GM18870 (cell line): ENCODE measurements at regions not wholly inside any gene's neighbourhood (a gene's known extent, or its start where the extent isn't known, plus 50 kb on each side); places are given as distances from the start of the nearest gene placed in this dataset.

Source experiments
- ATAC-seq: cut with Tn5 transposase; IDR thresholded peaks from one replicate; pipeline ENCODE4 v1.9.1; 2021; ENCODE audit warnings: moderate library complexity; ENCODE audit not compliant: unreplicated experiment

DNA sequence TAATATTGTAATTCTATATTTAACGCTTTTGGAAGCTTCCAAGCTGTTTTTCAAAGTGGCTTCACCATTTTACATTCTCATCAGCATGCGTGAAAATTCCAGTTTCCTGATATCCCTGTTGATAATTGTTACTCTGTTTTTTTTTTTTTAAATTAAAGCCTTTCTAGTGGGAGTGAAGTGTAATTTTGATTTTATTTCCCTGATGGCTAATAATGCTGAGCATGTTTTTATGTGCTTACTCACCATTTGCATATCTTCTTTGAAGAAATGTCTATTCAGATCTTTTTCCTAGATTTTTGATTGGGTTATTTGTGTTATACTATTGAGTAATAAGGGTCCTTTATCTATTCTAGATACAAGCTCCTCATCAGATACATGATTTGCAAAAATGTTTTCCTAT is 382.8 kb upstream of the HS6ST1 start:
- no peak for ATAC-seq

GRCh38 chr2:128702616-128703015 is 383.9 kb upstream of the HS6ST1 start:
- no peak for ATAC-seq

DNA sequence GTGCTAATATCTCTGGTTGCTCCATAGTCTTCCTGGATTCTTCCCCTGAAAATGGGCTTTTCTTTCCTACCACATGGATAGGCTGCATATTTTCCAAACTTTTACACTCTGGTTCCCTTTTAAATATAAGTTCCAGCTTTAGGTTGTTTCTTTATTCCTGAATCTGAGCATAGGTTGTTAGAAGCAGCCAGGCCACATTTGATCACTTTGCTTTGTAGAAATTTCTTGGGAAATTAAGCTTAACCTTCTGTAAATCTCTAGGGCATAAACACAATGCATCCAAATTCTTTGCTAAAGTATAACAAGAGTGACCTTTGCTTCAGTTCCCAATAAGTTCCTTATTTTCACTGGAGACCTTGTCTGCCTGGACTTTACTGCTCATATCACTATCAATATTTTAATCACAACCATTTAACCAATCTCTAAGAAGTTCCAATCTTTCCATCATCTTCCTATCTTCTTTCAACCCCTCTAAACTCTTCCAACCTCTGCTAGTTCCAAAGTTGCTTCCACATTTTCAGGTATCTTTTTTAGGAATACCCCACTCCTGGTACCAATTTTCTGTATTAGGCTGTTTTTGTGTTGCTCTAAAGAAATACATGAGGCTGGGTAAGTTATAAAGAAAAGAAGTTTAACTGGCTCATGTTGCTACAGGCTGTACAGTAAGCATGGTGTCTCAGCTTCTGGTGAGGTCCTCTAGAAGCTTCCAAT is 389.6 kb upstream of the HS6ST1 start:
- no peak for ATAC-seq

DNA sequence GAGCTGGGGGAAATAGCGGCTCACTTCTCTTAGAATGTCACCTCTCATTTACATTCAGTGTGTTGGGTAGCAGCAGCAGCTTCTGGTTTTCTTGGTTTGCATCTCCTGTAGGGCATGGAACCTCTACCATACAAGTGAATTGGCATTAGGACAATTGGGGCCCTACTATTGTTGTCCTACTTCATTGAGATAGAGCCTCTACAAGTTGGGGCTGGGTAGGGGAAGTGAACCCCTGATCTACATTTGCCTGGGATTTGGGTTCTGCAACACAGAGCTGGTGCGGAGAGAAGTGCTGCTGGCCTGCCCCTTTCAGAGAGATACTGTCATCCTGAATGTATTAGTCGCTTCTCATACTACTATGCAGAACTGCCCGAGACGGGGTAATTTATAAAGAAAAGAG is 391.6 kb upstream of the HS6ST1 start:
- ATAC-seq: no peak

- no peak for ATAC-seq
Measured at GRCh38 chr2:128710729-128711128, 392.1 kb upstream of the HS6ST1 start.

DNA sequence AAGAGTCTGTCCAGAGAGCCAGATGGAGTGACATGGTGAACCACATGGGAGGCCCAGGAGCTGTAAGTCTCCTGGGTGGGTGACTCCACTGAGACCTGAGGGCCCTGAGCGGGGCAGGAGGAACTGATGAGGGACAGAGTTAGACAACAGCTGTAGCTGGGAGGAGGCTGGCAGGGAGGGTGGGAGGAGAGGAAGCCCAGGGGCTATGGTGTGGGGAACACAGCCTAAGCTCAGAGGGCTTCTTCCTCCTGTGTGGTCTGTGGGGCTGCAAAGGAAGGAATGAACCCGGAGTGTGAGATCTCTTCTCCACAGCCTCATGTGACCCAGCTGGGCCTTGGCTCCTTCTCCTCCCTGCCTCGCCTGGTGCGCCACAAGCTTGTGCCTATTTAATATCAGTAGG is 395.6 kb upstream of the HS6ST1 start:
- ATAC-seq: no peak

GRCh38 chr2:128714851-128715312 is 396.2 kb upstream of the HS6ST1 start:
- no peak for ATAC-seq

DNA sequence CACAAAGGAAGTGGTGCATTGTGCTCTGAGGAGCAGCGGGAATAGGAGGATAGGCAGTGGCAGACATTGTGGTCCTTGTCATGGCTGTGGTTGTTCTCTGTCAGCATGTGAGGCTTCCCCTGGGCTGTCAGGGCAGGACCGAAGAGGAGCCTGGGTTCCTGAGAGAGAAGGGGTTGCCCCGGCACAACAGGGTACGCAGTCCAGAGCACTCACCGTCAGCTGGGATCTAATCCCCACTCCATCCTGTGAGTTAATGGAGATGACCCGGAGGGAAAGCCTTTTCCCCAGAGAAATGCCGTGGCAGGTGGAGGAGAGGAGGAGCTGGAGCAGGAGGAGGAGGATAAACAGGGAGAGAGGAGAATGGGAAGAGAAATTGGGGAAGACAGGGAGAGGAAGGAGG is 396.7 kb upstream of the HS6ST1 start:
- ATAC-seq: no peak

- no peak for ATAC-seq
Measured at GRCh38 chr2:128716299-128716721, 397.6 kb upstream of the HS6ST1 start.

- no peak for ATAC-seq
Measured at GRCh38 chr2:128717758-128718710, 399.4 kb upstream of the HS6ST1 start.

- no peak for ATAC-seq
Measured at GRCh38 chr2:128720080-128721022, 401.7 kb upstream of the HS6ST1 start.

GRCh38 chr2:128721096-128721495 is 402.4 kb upstream of the HS6ST1 start:
- ATAC-seq: no peak

GRCh38 chr2:128722489-128722888 is 403.8 kb upstream of the HS6ST1 start:
- no peak for ATAC-seq

- no peak for ATAC-seq
Measured at GRCh38 chr2:128724547-128724946, 405.9 kb upstream of the HS6ST1 start.

DNA sequence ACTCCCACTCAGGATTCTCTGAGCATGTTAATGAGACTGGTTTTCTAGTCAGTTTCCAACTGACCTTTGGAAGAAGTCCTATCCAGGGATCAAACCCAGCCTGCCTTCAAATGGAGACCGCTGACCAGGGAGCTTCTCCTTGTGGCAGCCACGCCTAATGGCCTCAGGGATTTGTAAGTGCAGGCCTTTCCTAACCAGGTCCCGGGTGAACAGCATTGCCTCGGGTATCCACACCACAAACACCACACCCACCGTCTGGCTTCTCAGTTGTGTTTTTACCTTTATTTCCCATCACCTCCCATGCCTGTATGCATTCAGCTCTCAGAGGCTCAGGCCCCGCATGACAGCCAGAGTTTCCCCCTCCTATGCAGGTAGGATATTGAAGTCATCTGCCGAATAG is 406.3 kb upstream of the HS6ST1 start:
- no peak for ATAC-seq

GRCh38 chr2:128726236-128726635 is 407.6 kb upstream of the HS6ST1 start:
- no peak for ATAC-seq

DNA sequence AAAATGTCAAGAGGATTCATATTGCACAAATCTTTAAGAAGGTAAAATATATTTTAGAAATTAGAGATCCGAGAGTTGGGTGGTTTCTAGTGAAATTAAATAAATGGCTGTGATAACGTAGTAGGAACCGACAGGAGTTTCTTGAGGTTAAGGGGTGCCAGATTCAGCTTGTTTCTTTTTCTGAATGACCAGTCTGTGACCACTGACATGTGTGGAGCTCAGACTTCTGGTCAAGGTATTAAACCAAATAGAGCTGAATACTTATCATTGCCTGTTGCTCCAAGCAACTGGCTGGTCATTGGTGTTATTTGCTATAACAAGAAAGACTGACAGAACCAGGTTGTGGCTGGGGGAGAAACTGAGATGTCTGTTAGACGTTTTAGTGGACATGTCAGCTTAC is 408.2 kb upstream of the HS6ST1 start:
- peak; percentile 52 for ATAC-seq

GRCh38 chr2:128727404-128727803 is 408.7 kb upstream of the HS6ST1 start:
- ATAC-seq: peak; percentile 63

DNA sequence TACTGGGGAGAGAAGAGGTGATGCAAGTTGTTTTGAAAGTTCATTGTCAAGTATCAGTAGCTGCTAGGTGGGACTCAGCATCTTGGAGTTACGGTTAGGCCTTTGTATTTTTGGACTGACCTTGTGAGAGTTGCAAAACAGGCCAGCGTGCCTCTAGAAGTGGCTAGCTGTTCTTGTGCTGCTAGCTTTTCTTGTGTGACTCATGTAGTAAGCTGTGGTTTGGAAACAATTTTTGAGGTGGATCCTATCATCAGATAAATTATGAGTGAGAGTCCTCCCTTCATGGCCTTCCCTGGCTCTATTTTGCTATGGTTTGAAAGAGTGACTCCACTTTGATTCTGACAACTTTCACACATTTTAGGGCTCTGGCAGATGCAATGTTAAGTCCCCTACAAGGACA is 409.2 kb upstream of the HS6ST1 start:
- peak; percentile 55 for ATAC-seq

DNA sequence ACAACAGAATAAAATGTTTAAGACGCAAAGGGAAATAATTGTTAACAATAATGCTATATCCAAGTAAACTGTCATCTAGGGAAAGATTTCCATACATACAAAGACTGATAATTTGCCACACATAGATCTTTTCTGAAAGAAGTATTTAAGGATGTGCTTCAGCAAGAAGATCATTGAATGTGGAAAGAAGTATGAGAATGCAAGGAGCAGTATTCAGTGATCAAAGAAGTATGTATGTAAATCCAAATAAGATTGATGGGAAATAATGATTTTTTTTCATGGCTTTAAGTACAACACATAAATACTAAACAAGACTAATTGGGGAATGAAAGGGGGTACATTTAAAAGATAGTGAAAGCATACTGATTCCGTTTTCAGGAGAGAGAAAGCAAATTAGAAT is 410.4 kb upstream of the HS6ST1 start:
- ATAC-seq: no peak
